Heart right ventricle (tissue), 16 donors: ENCODE measurements at regions not wholly inside any gene's neighbourhood (a gene's known extent, or its start where the extent isn't known, plus 50 kb on each side); places are given as distances from the start of the nearest gene placed in this dataset.

Experiments
- ATAC-seq, 8 donors: fragments of 200-7000 bp; cut with Tn5 transposase; one replicate each; pipeline ENCODE4 v1.9.1; 2020; ENCODE audit warnings: mild to moderate bottlenecking in 8 of 8, moderate library complexity in 8 of 8, moderate number of reproducible peaks in 1 of 8
- DNase-seq, 2 donors: peaks; one replicate each; pipeline ENCODE4 v3.0.0-alpha.2; 2020
- H3K27ac ChIP-seq, 10 donors: fragments of 200-600 bp; sonication (generic) in 2 of 10; one replicate each; pipeline versions ENCODE4 v1.5.0 to v1.8.0; 2020 to 2022; ENCODE audit warnings: mild to moderate bottlenecking in 3 of 10
- H3K27me3 ChIP-seq, 7 donors: fragments of 200-600 bp; one replicate each; pipeline ENCODE4 v1.8.0; 2021 to 2022; ENCODE audit warnings: mild to moderate bottlenecking in 2 of 7
- H3K36me3 ChIP-seq, 9 donors: fragments of 200-600 bp; sonication (generic) in 1 of 9; one replicate each; pipeline versions ENCODE4 v1.5.0 to v1.8.0; 2020 to 2022; ENCODE audit warnings: mild to moderate bottlenecking in 2 of 9
- H3K4me1 ChIP-seq, 9 donors: fragments of 200-600 bp; sonication (generic) in 1 of 9; one replicate each; pipeline versions ENCODE4 v1.5.0 to v1.8.0; 2020 to 2022; ENCODE audit warnings: mild to moderate bottlenecking in 4 of 9
- H3K4me3 ChIP-seq, 10 donors: fragments of 200-600 bp; sonication (generic) in 2 of 10; one replicate each; pipeline versions ENCODE4 v1.5.0 to v1.8.0; 2020 to 2022; ENCODE audit warnings: mild to moderate bottlenecking in 7 of 10, moderate library complexity in 2 of 10
- H3K9me3 ChIP-seq, 11 donors: fragments of 200-600 bp in 10 of 11; sonication (generic) in 2 of 11; one replicate each; pipeline versions ENCODE4 v1.5.0 to v1.8.0; 2013 to 2022; ENCODE audit warnings: mild to moderate bottlenecking in 2 of 11, control low read depth in 1 of 11, moderate library complexity in 1 of 11
- WGBS, 2 donors: extraction: QIAGEN DNeasy Blood & Tissue Kit; methylation state at CpG; one replicate each; pipeline ENCODE4 v1.1.7; 2013; ENCODE audit warnings: inconsistent platforms in 1 of 2; 5-methylcytosine and 5-hydroxymethylcytosine counted together
- intact Hi-C, 10 donors: fragments of 100-400 bp; cut with DNase I; formaldehyde crosslinking; loops; one replicate each; pipeline versions ENCODE4 v1.11.1 to v1.14.2; 2022
- TF ChIP-seq, protein P1 (sequence below), 9 donors: fragments of 200-600 bp; sonication (generic) in 2 of 9; IDR thresholded peaks; one replicate each; pipeline versions ENCODE4 v1.5.0 to v1.8.0; 2021 to 2022; ENCODE audit warnings: antibody characterized with exemption in 9 of 9, mild to moderate bottlenecking in 5 of 9, moderate library complexity in 1 of 9
- donor health status: Arrhythmogenic right ventricular cardiomyopathy.
- donor health status: ischemic (EF 13 %, LVEDD 7.1; RV severe dilation, severe dysfunction).
- donor health status: healthy with polysubstance abuse.
- donor health status: DM: no; HTN: yes; CAD: no.
- donor health status: DM: no; HTN: no; CAD: no.
- donor health status: ischemic (EF 25% LVEDD 6.9; RV normal size, moderate dysfunction).
- donor health status: ischemic (EF 25% LVEDD 5.7; RV mildly dilated, moderate dysfunction).
- donor health status: healthy.
- donor health status: DM: yes; HTN: yes; CAD: no.
- donor health status: Ischemic cardiomyopathy.
- donor health status: ischemic (EF 35%, LVEDD 5.7; RV mildly dilated, moderate dysfunction).
- donor health status: nonischemic (EF 11% LVEDD 7.7; RV severe dilation, severe dysfunction).
- donor health status: DM: yes; HTN: yes; CAD: no.
- donor health status: PGD.
- donor health status: ischemic (EF 29% LVEDD 5.4; RV normal size, mild dysfunction).
- donor health status: nonischemic (EF 23%, LVEDD 6.1; RV moderate dilation, normal function).

DNA sequence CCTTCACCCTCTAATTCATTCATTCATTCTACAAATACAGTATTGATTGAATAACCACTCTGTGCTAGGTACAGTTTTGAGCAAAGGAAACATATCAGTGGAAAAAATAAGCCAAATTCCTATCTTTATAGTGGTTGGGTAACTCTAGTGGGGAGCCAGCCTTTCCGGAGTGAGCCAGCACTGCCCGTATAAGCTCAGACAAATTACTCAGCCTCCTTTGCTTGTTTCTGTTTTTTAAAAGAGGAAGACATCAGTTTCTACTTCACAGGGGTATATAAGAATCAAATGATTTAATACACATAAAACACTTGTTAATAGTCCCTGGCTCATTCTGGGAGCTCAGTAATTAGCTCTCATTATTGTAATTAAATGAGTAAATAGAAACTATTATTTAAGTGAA lies 238.2 kb upstream of the MAD2L1 start:
- ATAC-seq (no peak), DNase-seq (no peak)
- H3K36me3 ChIP-seq: no peaks in the 10 kb centered on the region
- WGBS, 2 donors: 61 to 63% methylated on average over 2 of the region's 2 CpGs
- H3K27me3 ChIP-seq: no peaks in the 10 kb centered on the region
- H3K27ac ChIP-seq: no peak overlapping the region
- no peak overlapping the region for H3K4me3 ChIP-seq
- intact Hi-C loops: no loop called here
- TF ChIP-seq, protein P1, sequence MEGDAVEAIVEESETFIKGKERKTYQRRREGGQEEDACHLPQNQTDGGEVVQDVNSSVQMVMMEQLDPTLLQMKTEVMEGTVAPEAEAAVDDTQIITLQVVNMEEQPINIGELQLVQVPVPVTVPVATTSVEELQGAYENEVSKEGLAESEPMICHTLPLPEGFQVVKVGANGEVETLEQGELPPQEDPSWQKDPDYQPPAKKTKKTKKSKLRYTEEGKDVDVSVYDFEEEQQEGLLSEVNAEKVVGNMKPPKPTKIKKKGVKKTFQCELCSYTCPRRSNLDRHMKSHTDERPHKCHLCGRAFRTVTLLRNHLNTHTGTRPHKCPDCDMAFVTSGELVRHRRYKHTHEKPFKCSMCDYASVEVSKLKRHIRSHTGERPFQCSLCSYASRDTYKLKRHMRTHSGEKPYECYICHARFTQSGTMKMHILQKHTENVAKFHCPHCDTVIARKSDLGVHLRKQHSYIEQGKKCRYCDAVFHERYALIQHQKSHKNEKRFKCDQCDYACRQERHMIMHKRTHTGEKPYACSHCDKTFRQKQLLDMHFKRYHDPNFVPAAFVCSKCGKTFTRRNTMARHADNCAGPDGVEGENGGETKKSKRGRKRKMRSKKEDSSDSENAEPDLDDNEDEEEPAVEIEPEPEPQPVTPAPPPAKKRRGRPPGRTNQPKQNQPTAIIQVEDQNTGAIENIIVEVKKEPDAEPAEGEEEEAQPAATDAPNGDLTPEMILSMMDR (IDR thresholded peaks at IDR 0.05): no peak
- no peaks in the 10 kb centered on the region for H3K9me3 ChIP-seq
- no peaks in the 10 kb centered on the region for H3K4me1 ChIP-seq

DNA sequence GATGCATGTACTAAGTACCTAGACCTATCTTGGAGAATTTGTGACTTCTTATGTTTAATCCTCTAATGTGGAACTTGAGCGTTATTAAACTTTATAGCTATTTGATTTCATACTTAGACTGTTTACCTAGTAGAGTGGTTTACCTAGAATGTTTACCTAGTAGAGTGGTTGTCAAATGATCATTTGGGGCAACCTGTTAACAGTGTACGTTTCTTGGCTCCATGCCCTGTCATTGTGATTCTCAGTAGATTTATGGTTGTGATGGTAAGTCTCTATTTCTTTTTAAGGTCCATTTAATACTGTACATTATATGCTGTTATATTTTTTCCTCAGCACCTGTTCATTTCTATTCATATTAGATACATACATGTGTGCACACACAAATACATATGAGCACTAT lies 233.0 kb upstream of the MAD2L1 start:
- intact Hi-C loops: no loop called here

DNA sequence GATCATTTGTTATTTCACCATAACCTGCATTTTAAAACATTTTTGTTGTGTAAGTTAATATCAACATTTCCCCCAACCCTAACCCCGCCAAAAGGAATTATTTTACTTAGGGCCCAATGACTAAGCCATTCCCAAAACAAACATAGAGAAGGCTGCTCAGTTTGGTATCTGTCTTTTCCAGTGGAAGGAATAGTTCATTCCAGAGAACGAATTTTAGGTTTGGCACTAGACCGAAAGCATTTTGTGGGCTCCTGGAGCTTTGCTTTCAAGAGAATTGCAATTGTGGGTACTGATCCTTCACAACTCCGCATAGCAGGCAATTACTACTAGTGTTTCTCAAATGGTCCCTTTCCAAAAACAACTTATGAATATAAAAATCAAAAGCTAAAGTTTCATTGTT lies 226.7 kb upstream of the MAD2L1 start:
- H3K4me3 ChIP-seq: no peak overlapping the region
- no peak for DNase-seq
- TF ChIP-seq, protein P1 (IDR thresholded peaks at IDR 0.05): no peak
- no peak overlapping the region for H3K27ac ChIP-seq
- no peaks in the 10 kb centered on the region for H3K27me3 ChIP-seq
- H3K36me3 ChIP-seq: no peaks in the 10 kb centered on the region
- no peak for ATAC-seq
- intact Hi-C loops: no loop called here
- WGBS, 2 donors: 76 to 83% methylated on average over 4 of the region's 4 CpGs
- no peaks in the 10 kb centered on the region for H3K4me1 ChIP-seq
- no peaks in the 10 kb centered on the region for H3K9me3 ChIP-seq

More for the DNA sequence above, 233.0 kb upstream of the MAD2L1 start:
- no peak for ATAC-seq
- no peak overlapping the region for H3K27ac ChIP-seq
- no peaks in the 10 kb centered on the region for H3K27me3 ChIP-seq
- 74 to 84% methylated on average over 2 of the region's 2 CpGs for WGBS, 2 donors
- H3K36me3 ChIP-seq: no peaks in the 10 kb centered on the region
- no peaks in the 10 kb centered on the region for H3K4me1 ChIP-seq
- no peak for DNase-seq
- no peaks in the 10 kb centered on the region for H3K9me3 ChIP-seq
- TF ChIP-seq, protein P1 (IDR thresholded peaks at IDR 0.05): no peak
- no peak overlapping the region for H3K4me3 ChIP-seq

DNA sequence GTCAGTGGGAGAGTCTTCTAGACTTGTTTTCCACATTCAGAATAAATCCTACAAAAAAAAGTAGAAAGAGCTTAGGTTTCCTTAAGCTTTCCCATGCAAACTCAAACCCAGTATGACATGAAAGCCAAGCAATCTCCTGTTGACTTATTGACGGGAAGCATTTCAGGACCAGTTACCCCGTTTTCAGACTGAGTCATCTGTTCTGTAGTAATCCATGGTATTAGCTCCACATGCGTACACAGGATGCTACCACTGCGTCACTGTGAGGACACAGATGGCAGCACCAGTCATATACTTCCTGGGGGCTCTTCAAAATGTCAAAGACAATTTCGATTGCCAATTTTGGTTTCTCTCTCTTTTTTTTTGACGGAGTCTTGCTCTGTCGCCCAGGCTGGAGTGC lies 224.9 kb upstream of the MAD2L1 start:
- Histone ChIP-seq H3K4me1 (no peaks in the 10 kb centered on the region), H3K4me3 (no peak overlapping the region), H3K27ac (no peak overlapping the region), H3K9me3 (no peaks in the 10 kb centered on the region), H3K27me3 (no peaks in the 10 kb centered on the region), H3K36me3 (no peaks in the 10 kb centered on the region)
- TF ChIP-seq, protein P1 (IDR thresholded peaks at IDR 0.05): no peak
- 90% methylated on average over 7 of the region's 7 CpGs for WGBS, 2 donors
- DNase-seq (no peak), ATAC-seq (no peak)
- intact Hi-C loops: no loop called here

DNA sequence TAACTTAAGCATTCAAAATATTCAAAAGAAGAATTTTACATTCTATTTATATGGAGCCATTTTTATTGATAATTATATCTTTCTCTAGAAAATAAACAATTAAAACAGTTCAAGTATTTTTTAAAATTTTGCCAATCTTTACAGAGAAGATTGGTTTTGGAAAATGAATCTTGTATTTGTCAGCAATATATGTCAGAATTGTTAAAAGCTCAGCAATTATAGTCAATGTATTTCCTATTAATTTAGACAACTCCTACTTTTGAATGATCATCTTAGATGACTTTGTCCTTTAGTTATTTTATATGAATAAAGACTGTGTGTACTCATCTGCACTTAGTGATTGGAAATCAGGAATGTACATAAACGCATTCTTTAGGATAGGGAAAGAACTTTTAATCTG lies 223.9 kb upstream of the MAD2L1 start:
- no peaks in the 10 kb centered on the region for H3K36me3 ChIP-seq
- no peaks in the 10 kb centered on the region for H3K27me3 ChIP-seq
- TF ChIP-seq, protein P1 (IDR thresholded peaks at IDR 0.05): no peak
- no peaks in the 10 kb centered on the region for H3K4me1 ChIP-seq
- H3K9me3 ChIP-seq: no peaks in the 10 kb centered on the region
- H3K4me3 ChIP-seq: no peak overlapping the region
- intact Hi-C loops: no loop called here
- H3K27ac ChIP-seq: no peak overlapping the region
- 69 to 81% methylated on average over 1 of the region's 1 CpG for WGBS, 2 donors
- DNase-seq: no peak
- ATAC-seq: no peak
